HepG2 (cell line): ENCODE measurements at regions not wholly inside any gene's neighbourhood (a gene's known extent, or its start where the extent isn't known, plus 50 kb on each side); places are given as distances from the start of the nearest gene placed in this dataset.

Experiments used
- ATAC-seq: fragments of 200-7000 bp; cut with Tn5 transposase; 3 replicates; pipeline ENCODE4 v1.9.1; 2020; ENCODE audit warnings: mild to moderate bottlenecking, moderate library complexity
- BruUV-seq: library from RNA; stranded (reverse); fragments of 400-500 nt; replicated peaks from 2 replicates; lab custom pipeline; 2021; lab: Mats Ljungman, UMichigan
- CTCF ChIA-PET: fragments of 300-600 bp; formaldehyde crosslinking; extraction: SDS; loops from one replicate; lab custom pipeline; 2021; ENCODE audit warnings: low total read pairs, inconsistent platforms, low intra/inter-chr PET ratio; lab: Yijun Ruan, JAX
- POLR2A ChIA-PET: fragments of 350-600 bp; sonication (Branson Sonifier 250); formaldehyde crosslinking; loops from one replicate; lab custom pipeline; 2020; ENCODE audit warnings: antibody characterized with exemption, inconsistent platforms; lab: Yijun Ruan, JAX
- DNase-seq: peaks from one replicate; pipeline ENCODE4 v3.0.0-alpha.2; 2015; ENCODE audit warnings: low spot score
- FAIRE-seq: peaks from 3 replicates; lab custom pipeline; 2011; peaks lifted over from hg19 to GRCh38; lab: Jason Lieb, UNC
- H2AFZ ChIP-seq: one replicate; pipeline ENCODE4 v1.6.1; 2011; ENCODE audit warnings: low read length, inconsistent platforms
- H3K27ac ChIP-seq: fragments of 300-600 bp; 3 replicates; pipeline ENCODE4 v1.8.0; 2011; ENCODE audit warnings: mixed run types, mild to moderate bottlenecking, mixed read lengths, low read length, inconsistent platforms; ENCODE audit not compliant: insufficient read depth; ENCODE audit errors: extremely low read length
- H3K27me3 ChIP-seq, 2 experiments: fragments of 200-600 bp in 1 of 2; 2 replicates in 1 of 2; 3 replicates in 1 of 2; pipeline versions ENCODE4 v1.6.0 to v1.8.0; 2011; ENCODE audit warnings: low read length in 2 of 2, mild to moderate bottlenecking in 2 of 2, moderate library complexity in 2 of 2, inconsistent platforms in 1 of 2; ENCODE audit not compliant: insufficient read depth in 2 of 2, control insufficient read depth in 1 of 2
- H3K36me3 ChIP-seq, 2 experiments: fragments of 200-600 bp in 1 of 2; replicated peaks in 1 of 2; 2 replicates in 1 of 2; 3 replicates in 1 of 2; pipeline versions ENCODE4 v1.5.1 to v1.8.0; 2011; ENCODE audit warnings: low read length in 2 of 2, inconsistent platforms in 1 of 2; ENCODE audit not compliant: insufficient read depth in 2 of 2, control insufficient read depth in 1 of 2
- H3K4me1 ChIP-seq: 2 replicates; pipeline ENCODE4 v1.5.1; 2012; ENCODE audit warnings: low read length, inconsistent platforms; ENCODE audit not compliant: insufficient read depth
- H3K4me2 ChIP-seq: 2 replicates; pipeline ENCODE4 v1.6.0; 2011; ENCODE audit warnings: low read depth, low read length, inconsistent platforms
- H3K4me3 ChIP-seq, 3 experiments: fragments of 200-600 bp in 1 of 3; sonication (generic), shearing (Covaris generic) in 1 of 3; replicated peaks in 1 of 3; 2 replicates each; pipeline ENCODE4 v1.5.1; 2011 to 2016; ENCODE audit warnings: low read length in 3 of 3, inconsistent platforms in 2 of 3, low read depth in 2 of 3, mild to moderate bottlenecking in 2 of 3, control low read depth in 1 of 3, mixed read lengths in 1 of 3; ENCODE audit not compliant: insufficient read depth in 1 of 3
- H3K79me2 ChIP-seq: one replicate; pipeline ENCODE4 v1.6.1; 2011; ENCODE audit warnings: low read length, inconsistent platforms; ENCODE audit not compliant: insufficient read depth
- H3K9ac ChIP-seq: 2 replicates; pipeline ENCODE4 v1.6.0; 2011; ENCODE audit warnings: mild to moderate bottlenecking, low read depth, low read length, inconsistent platforms; ENCODE audit not compliant: insufficient read depth
- H3K9me3 ChIP-seq: 2 replicates; pipeline ENCODE4 v1.5.1; 2012; ENCODE audit warnings: mild to moderate bottlenecking, low read length
- H4K20me1 ChIP-seq: 2 replicates; pipeline ENCODE4 v1.6.0; 2011; ENCODE audit warnings: inconsistent platforms, mild to moderate bottlenecking, low read length, moderate library complexity; ENCODE audit not compliant: insufficient read depth
- ARNT ChIP-seq: fragments of 450-650 bp; IDR thresholded peaks from 2 replicates; pipeline ENCODE4 v1.6.1; 2017
- FLYWCH1 ChIP-seq: sonication (generic); formaldehyde crosslinking; IDR thresholded peaks from 2 replicates; pipeline ENCODE4 v1.8.1; 2023; ENCODE audit warnings: mild to moderate bottlenecking, missing genetic modification reagents
- FOXK1 ChIP-seq: sonication (generic); formaldehyde crosslinking; IDR thresholded peaks from 2 replicates; pipeline ENCODE4 v1.4.0; 2020; ENCODE audit warnings: low read depth, missing genetic modification reagents, borderline replicate concordance
- GATA4 ChIP-seq: sonication (generic); IDR thresholded peaks from 2 replicates; pipeline ENCODE4 v1.6.1; 2016; ENCODE audit warnings: antibody characterized with exemption, low read depth, borderline replicate concordance
- HCFC1 ChIP-seq: fragments of 150-350 bp; IDR thresholded peaks from 2 replicates; pipeline ENCODE4 v1.6.1; 2014; ENCODE audit warnings: low read depth, low read length
- HNRNPLL ChIP-seq: fragments of 200-400 bp; formaldehyde crosslinking; IDR thresholded peaks from 2 replicates; pipeline ENCODE4 v1.6.1; 2017; ENCODE audit warnings: mild to moderate bottlenecking, low read depth, low read length; ENCODE audit not compliant: poor library complexity, severe bottlenecking
- HOMEZ ChIP-seq: IDR thresholded peaks from 2 replicates; pipeline ENCODE4 v1.6.1; 2016; ENCODE audit warnings: low read depth
- KLF15 ChIP-seq: sonication (generic); formaldehyde crosslinking; IDR thresholded peaks from 2 replicates; pipeline ENCODE4 v1.8.1; 2023; ENCODE audit warnings: borderline replicate concordance, mild to moderate bottlenecking, inconsistent platforms, missing genetic modification reagents, mixed read lengths
- NR2F1 ChIP-seq, 2 experiments: fragments of 450-650 bp in 1 of 2; formaldehyde crosslinking in 1 of 2; IDR thresholded peaks; 2 replicates each; pipeline versions ENCODE4 v1.5.0 to v1.6.1; 2016 to 2020; ENCODE audit warnings: mild to moderate bottlenecking in 1 of 2, missing compliant biosample characterization in 1 of 2, missing genetic modification reagents in 1 of 2, moderate library complexity in 1 of 2
- PLSCR1 ChIP-seq: sonication (generic); formaldehyde crosslinking; IDR thresholded peaks from 2 replicates; pipeline ENCODE4 v1.5.0; 2020; ENCODE audit warnings: missing genetic modification reagents, mild to moderate bottlenecking, borderline replicate concordance
- ZBTB38 ChIP-seq: sonication (generic); formaldehyde crosslinking; IDR thresholded peaks from 2 replicates; pipeline ENCODE4 v1.5.1; 2020; ENCODE audit warnings: mild to moderate bottlenecking, missing genetic modification reagents
- ZFY ChIP-seq: sonication (generic); formaldehyde crosslinking; IDR thresholded peaks from 2 replicates; pipeline ENCODE4 v1.4.0; 2020; ENCODE audit warnings: missing genetic modification reagents
- ZNF263 ChIP-seq: sonication (generic); formaldehyde crosslinking; IDR thresholded peaks from 2 replicates; pipeline ENCODE4 v1.4.0; 2020; ENCODE audit warnings: missing genetic modification reagents
- ZNF580 ChIP-seq: IDR thresholded peaks from 2 replicates; pipeline ENCODE4 v1.6.1; 2016; ENCODE audit warnings: low read depth, borderline replicate concordance
- WGBS: methylation state at CpG from one replicate; pipeline ENCODE4 v1.1.6; 2017; ENCODE audit warnings: low lambda C conversion rate; 5-methylcytosine and 5-hydroxymethylcytosine counted together
- in situ Hi-C: cut with HindIII; loops from 2 replicates; pipeline ENCODE4 v1.10.0; 2017; ENCODE audit warnings: low pct_unique_long_range_greater_than_20kb; ENCODE audit not compliant: extremely low pct_ligation_motif_present
- intact Hi-C: fragments of 100-400 bp; cut with micrococcal nuclease; formaldehyde crosslinking; loops from one replicate; pipeline ENCODE4 v1.10.0; 2022; ENCODE audit not compliant: unreplicated experiment
- TF ChIP-seq, protein P1 (sequence below): sonication (generic); formaldehyde crosslinking; IDR thresholded peaks from 2 replicates; pipeline ENCODE4 v1.4.0; 2020; ENCODE audit warnings: missing genetic modification reagents, mild to moderate bottlenecking, borderline replicate concordance
- TF ChIP-seq, protein P2 (sequence below): IDR thresholded peaks from 2 replicates; pipeline ENCODE4 v1.6.1; 2016; ENCODE audit warnings: missing compliant biosample characterization, missing genetic modification reagents, borderline replicate concordance

DNA sequence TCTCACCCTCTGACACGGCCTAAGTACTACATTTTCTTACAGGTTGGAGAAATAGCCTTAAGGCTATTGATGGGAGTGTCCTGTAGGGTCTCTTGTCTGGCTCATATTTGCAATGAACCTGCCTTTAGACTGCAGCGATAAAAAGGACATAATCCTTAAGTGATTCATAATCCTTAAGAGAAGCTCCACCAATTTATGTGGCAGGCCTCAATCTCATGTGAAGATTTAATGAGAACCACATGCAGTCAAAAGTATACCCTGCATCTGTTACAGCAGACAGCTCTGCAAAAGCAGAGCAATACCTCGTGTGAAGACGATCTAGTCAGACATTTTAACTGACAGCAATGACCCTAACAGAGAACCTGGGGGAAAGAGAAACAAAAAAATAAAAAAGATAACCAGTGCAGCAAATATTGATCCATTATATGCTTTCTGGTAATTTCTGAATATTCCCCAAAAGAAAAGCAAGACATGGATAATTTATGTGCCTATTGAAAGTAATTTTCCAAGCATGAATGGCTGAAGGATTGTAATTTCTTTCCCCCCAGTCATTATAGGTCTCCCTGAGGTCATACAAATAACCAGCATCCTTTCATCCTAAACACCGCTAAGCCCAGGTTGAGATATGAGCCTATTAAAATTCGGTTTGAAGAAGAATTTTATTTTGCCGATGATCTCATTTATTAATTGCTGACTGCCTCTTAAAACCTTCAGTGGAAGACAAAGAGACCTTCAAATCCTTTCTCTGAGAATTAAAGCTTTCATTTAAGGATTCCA is 321.8 kb upstream of the NBEA start:
- H3K36me3 ChIP-seq, result no peaks in the 10 kb centered on the region
- TF ChIP-seq KLF15, result no peak
- TF ChIP-seq ZFY (CRISPR knock-in tag), result no peak
- no peak for TF ChIP-seq NR2F1 (CRISPR knock-in tag; IDR thresholded peaks at IDR 0.05)
- no peak for TF ChIP-seq HOMEZ
- no peak for TF ChIP-seq FLYWCH1
- TF ChIP-seq HCFC1, result no peak
- TF ChIP-seq, protein P1, sequence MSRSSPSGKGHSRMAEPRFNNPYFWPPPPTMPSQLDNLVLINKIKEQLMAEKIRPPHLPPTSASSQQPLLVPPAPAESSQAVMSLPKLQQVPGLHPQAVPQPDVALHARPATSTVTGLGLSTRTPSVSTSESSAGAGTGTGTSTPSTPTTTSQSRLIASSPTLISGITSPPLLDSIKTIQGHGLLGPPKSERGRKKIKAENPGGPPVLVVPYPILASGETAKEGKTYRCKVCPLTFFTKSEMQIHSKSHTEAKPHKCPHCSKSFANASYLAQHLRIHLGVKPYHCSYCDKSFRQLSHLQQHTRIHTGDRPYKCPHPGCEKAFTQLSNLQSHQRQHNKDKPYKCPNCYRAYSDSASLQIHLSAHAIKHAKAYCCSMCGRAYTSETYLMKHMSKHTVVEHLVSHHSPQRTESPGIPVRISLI (CRISPR knock-in tag), result no peak
- TF ChIP-seq ZNF263 (CRISPR knock-in tag), result no peak
- no peak for TF ChIP-seq HNRNPLL
- TF ChIP-seq, protein P2, sequence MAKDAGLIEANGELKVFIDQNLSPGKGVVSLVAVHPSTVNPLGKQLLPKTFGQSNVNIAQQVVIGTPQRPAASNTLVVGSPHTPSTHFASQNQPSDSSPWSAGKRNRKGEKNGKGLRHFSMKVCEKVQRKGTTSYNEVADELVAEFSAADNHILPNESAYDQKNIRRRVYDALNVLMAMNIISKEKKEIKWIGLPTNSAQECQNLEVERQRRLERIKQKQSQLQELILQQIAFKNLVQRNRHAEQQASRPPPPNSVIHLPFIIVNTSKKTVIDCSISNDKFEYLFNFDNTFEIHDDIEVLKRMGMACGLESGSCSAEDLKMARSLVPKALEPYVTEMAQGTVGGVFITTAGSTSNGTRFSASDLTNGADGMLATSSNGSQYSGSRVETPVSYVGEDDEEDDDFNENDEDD, result no peak
- no peak for TF ChIP-seq FOXK1 (CRISPR knock-in tag)
- no peak for TF ChIP-seq PLSCR1 (CRISPR knock-in tag)
- TF ChIP-seq ZBTB38 (CRISPR knock-in tag), result no peak
- TF ChIP-seq ZNF580 (CRISPR knock-in tag), result no peak
- TF ChIP-seq GATA4, result no peak
- TF ChIP-seq ARNT, result no peak
- DNase-seq, result no peak
- ChIA-PET POLR2A (no interaction called here), CTCF (no interaction called here)
- no peak overlapping the region for H2AFZ ChIP-seq
- BruUV-seq, result no TSS peak
- no peak for FAIRE-seq
- in situ Hi-C loops (no loop called here), intact Hi-C loops (no loop called here)
- no peak for ATAC-seq
- no peaks in the 10 kb centered on the region for H4K20me1 ChIP-seq
- H3K27me3 ChIP-seq, result peaks cover 0 to 6% of the 10 kb centered on the region in 2 experiments; a peak in 1 of 5 replicates
- no peak overlapping the region for H3K4me3 ChIP-seq
- no peaks in the 10 kb centered on the region for H3K4me1 ChIP-seq
- H3K9me3 ChIP-seq, result no peaks in the 10 kb centered on the region
- no peak overlapping the region for H3K4me2 ChIP-seq
- H3K79me2 ChIP-seq, result no peaks in the 10 kb centered on the region
- no peak overlapping the region for H3K9ac ChIP-seq
- 2% methylated on average over 7 of the region's 7 CpGs for WGBS
- no peak overlapping the region for H3K27ac ChIP-seq
